CD4-positive, alpha-beta T cell treated with Interleukin-6 for 4 hours (primary cell): ENCODE measurements at regions not wholly inside any gene's neighbourhood (a gene's known extent, or its start where the extent isn't known, plus 50 kb on each side); places are given as distances from the start of the nearest gene placed in this dataset.
"Not testable (repeated sequence)": the region's sequence is repeated elsewhere in the genome, so short reads cannot be mapped to it uniquely, and the experiment has no call there.

Source experiments
- DNase-seq: peaks from one replicate; pipeline ENCODE4 v3.0.0-alpha.2; 2020; ENCODE audit warnings: mixed read lengths

GRCh38 chr9:33623658-33624586 is 99.9 kb downstream of the ANKRD18B start:
- peak; percentile 63 for DNase-seq

GRCh38 chr9:33628318-33628717 is 104.3 kb downstream of the ANKRD18B start:
- DNase-seq, result not testable (repeated sequence)

GRCh38 chr9:33628865-33629410 is 104.9 kb downstream of the ANKRD18B start:
- DNase-seq, result no peak

GRCh38 chr9:33633636-33634035 is 109.6 kb downstream of the ANKRD18B start:
- no peak for DNase-seq

GRCh38 chr9:33637881-33638280 is 113.8 kb downstream of the ANKRD18B start:
- DNase-seq, result no peak

- DNase-seq, result no peak
Measured at GRCh38 chr9:33638391-33638915, 114.4 kb downstream of the ANKRD18B start.

GRCh38 chr9:33645706-33646105 is 121.7 kb downstream of the ANKRD18B start:
- DNase-seq, result no peak

- no peak for DNase-seq
Measured at GRCh38 chr9:33649463-33649862, 125.4 kb downstream of the ANKRD18B start.

GRCh38 chr9:33651125-33651524 is 127.1 kb downstream of the ANKRD18B start:
- no peak for DNase-seq

GRCh38 chr9:33659921-33660320 is 135.4 kb upstream of the PRSS3 start:
- DNase-seq, result no peak

- no peak for DNase-seq
Measured at GRCh38 chr9:33660772-33661171, 134.6 kb upstream of the PRSS3 start.

GRCh38 chr9:33661176-33661575 is 134.2 kb upstream of the PRSS3 start:
- DNase-seq, result no peak

GRCh38 chr9:33662871-33663270 is 132.5 kb upstream of the PRSS3 start:
- DNase-seq, result no peak

GRCh38 chr9:33676194-33676745 is 119.1 kb upstream of the PRSS3 start:
- not testable (repeated sequence) for DNase-seq

- DNase-seq, result peak; percentile 29
Measured at GRCh38 chr9:33676746-33677505, 118.4 kb upstream of the PRSS3 start.

- DNase-seq, result no peak
Measured at GRCh38 chr9:33677506-33677809, 117.9 kb upstream of the PRSS3 start.

GRCh38 chr9:33677961-33678360 is 117.4 kb upstream of the PRSS3 start:
- no peak for DNase-seq

GRCh38 chr9:33682551-33682950 is 112.8 kb upstream of the PRSS3 start:
- DNase-seq, result no peak

- no peak for DNase-seq
Measured at GRCh38 chr9:33684831-33685230, 110.5 kb upstream of the PRSS3 start.

- DNase-seq, result no peak
Measured at GRCh38 chr9:33686942-33687341, 108.4 kb upstream of the PRSS3 start.

- no peak for DNase-seq
Measured at GRCh38 chr9:33687779-33688178, 107.6 kb upstream of the PRSS3 start.

GRCh38 chr9:33690143-33690933 is 105.0 kb upstream of the PRSS3 start:
- no peak for DNase-seq
